T-helper 1 cell (primary cell): ENCODE measurements at regions not wholly inside any gene's neighbourhood (a gene's known extent, or its start where the extent isn't known, plus 50 kb on each side); places are given as distances from the start of the nearest gene placed in this dataset.

Source experiments
- DNase-seq, 5 donors: peaks; one replicate each; pipeline ENCODE4 v3.0.0-alpha.2; 2012 to 2020

- no peak for DNase-seq
These were observed 85.7 kb downstream of the F11 start for GRCh38 chr4:186351668-186352194.

GRCh38 chr4:186348433-186348832 lies 82.4 kb downstream of the F11 start:
- no peak for DNase-seq

- no peak for DNase-seq
These were observed 81.8 kb downstream of the F11 start for GRCh38 chr4:186347743-186348142.

GRCh38 chr4:186345184-186345583 lies 79.2 kb downstream of the F11 start:
- no peak for DNase-seq

GRCh38 chr4:186342582-186342981 lies 76.6 kb downstream of the F11 start:
- no peak for DNase-seq

GRCh38 chr4:186341655-186342054 lies 75.7 kb downstream of the F11 start:
- no peak for DNase-seq
